Activated CD8-positive, alpha-beta memory T cell treated with anti-CD3 and anti-CD28 coated beads for 1 hour (primary cell): ENCODE measurements at regions not wholly inside any gene's neighbourhood (a gene's known extent, or its start where the extent isn't known, plus 50 kb on each side); places are given as distances from the start of the nearest gene placed in this dataset.
"Not testable (repeated sequence)": the region's sequence is repeated elsewhere in the genome, so short reads cannot be mapped to it uniquely, and the experiment has no call there.

Source experiments
- DNase-seq, 2 donors: peaks; one replicate each; pipeline ENCODE4 v3.0.0-alpha.2; 2020; ENCODE audit warnings: low read depth in 1 of 2; ENCODE audit errors: extremely low read depth in 1 of 2

GRCh38 chr1:199184180-199184579, 545.3 kb downstream of the PTPRC start:
- no peak for DNase-seq

GRCh38 chr1:199194862-199195261, 556.0 kb downstream of the PTPRC start:
- DNase-seq, result no peak

GRCh38 chr1:199197695-199198094, 558.9 kb downstream of the PTPRC start:
- no peak for DNase-seq

- DNase-seq, result no peak
Measured at GRCh38 chr1:199202331-199202730, 563.5 kb downstream of the PTPRC start.

GRCh38 chr1:199204231-199204630, 565.4 kb downstream of the PTPRC start:
- no peak for DNase-seq

- no peak for DNase-seq
Measured at GRCh38 chr1:199205740-199206441, 567.1 kb downstream of the PTPRC start.

GRCh38 chr1:199208847-199209246, 570.0 kb downstream of the PTPRC start:
- DNase-seq, result no peak

- DNase-seq, result no peak
Measured at GRCh38 chr1:199218065-199218464, 579.2 kb downstream of the PTPRC start.

GRCh38 chr1:199218533-199218932, 579.7 kb downstream of the PTPRC start:
- DNase-seq, result no peak

- DNase-seq, result no peak
Measured at GRCh38 chr1:199220031-199220430, 581.2 kb downstream of the PTPRC start.

- DNase-seq, result no peak
Measured at GRCh38 chr1:199221371-199222150, 582.7 kb downstream of the PTPRC start.

GRCh38 chr1:199223936-199224335, 585.1 kb downstream of the PTPRC start:
- no peak for DNase-seq

GRCh38 chr1:199226163-199226562, 587.3 kb downstream of the PTPRC start:
- DNase-seq, result no peak

GRCh38 chr1:199242147-199242546, 603.3 kb downstream of the PTPRC start:
- no peak for DNase-seq

- no peak for DNase-seq
Measured at GRCh38 chr1:199242601-199243000, 603.8 kb downstream of the PTPRC start.

GRCh38 chr1:199243423-199244061, 604.7 kb downstream of the PTPRC start:
- DNase-seq, result peak; percentile 17 to 29

- DNase-seq, result no peak
Measured at GRCh38 chr1:199245946-199246345, 607.1 kb downstream of the PTPRC start.

- DNase-seq, result no peak
Measured at GRCh38 chr1:199246716-199247115, 607.9 kb downstream of the PTPRC start.

- no peak for DNase-seq
Measured at GRCh38 chr1:199247891-199248290, 609.1 kb downstream of the PTPRC start.

- not testable (repeated sequence) for DNase-seq
Measured at GRCh38 chr1:199254040-199254439, 615.2 kb downstream of the PTPRC start.

GRCh38 chr1:199261328-199261727, 622.5 kb downstream of the PTPRC start:
- DNase-seq, result no peak

- DNase-seq, result no peak
Measured at GRCh38 chr1:199264283-199264682, 625.4 kb downstream of the PTPRC start.
